HEK293 (cell line): ENCODE measurements at regions not wholly inside any gene's neighbourhood (a gene's known extent, or its start where the extent isn't known, plus 50 kb on each side); places are given as distances from the start of the nearest gene placed in this dataset.

Experiments used
- CTCF ChIP-seq: fragments of 450-650 bp; formaldehyde crosslinking; IDR thresholded peaks from 2 replicates; pipeline ENCODE4 v1.5.1; 2016; ENCODE audit warnings: missing biosample characterization, missing genetic modification characterization
- SP2 ChIP-seq: fragments of 450-650 bp; formaldehyde crosslinking; IDR thresholded peaks from 2 replicates; pipeline ENCODE4 v1.5.1; 2016; ENCODE audit warnings: missing biosample characterization, missing genetic modification characterization
- ZFP37 ChIP-seq: fragments of 450-650 bp; formaldehyde crosslinking; IDR thresholded peaks from 2 replicates; pipeline ENCODE4 v1.5.1; 2016; ENCODE audit warnings: missing biosample characterization, missing genetic modification characterization
- ZNF561 ChIP-seq: fragments of 450-650 bp; IDR thresholded peaks from 2 replicates; pipeline ENCODE4 v1.5.1; 2018; ENCODE audit warnings: missing biosample characterization, missing genetic modification characterization, borderline replicate concordance
- TF ChIP-seq, protein P1 (sequence below): fragments of 450-650 bp; formaldehyde crosslinking; IDR thresholded peaks from 2 replicates; pipeline ENCODE4 v1.5.1; 2017; ENCODE audit warnings: missing biosample characterization, mild to moderate bottlenecking, missing genetic modification characterization, moderate library complexity

- no peak for TF ChIP-seq ZFP37 (tag by site-specific recombination)
- TF ChIP-seq CTCF (tag by site-specific recombination) = no peak
- no peak for TF ChIP-seq SP2
- TF ChIP-seq ZNF561 (tag by site-specific recombination) = no peak
- TF ChIP-seq, protein P1, sequence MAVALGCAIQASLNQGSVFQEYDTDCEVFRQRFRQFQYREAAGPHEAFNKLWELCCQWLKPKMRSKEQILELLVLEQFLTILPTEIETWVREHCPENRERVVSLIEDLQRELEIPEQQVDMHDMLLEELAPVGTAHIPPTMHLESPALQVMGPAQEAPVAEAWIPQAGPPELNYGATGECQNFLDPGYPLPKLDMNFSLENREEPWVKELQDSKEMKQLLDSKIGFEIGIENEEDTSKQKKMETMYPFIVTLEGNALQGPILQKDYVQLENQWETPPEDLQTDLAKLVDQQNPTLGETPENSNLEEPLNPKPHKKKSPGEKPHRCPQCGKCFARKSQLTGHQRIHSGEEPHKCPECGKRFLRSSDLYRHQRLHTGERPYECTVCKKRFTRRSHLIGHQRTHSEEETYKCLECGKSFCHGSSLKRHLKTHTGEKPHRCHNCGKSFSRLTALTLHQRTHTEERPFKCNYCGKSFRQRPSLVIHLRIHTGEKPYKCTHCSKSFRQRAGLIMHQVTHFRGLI (tag by site-specific recombination) = no peak
These were observed 208.8 kb upstream of the ADRA1D start for GRCh38 chr20:4457566-4458543.
